MCF 10A (cell line): ENCODE measurements at regions not wholly inside any gene's neighbourhood (a gene's known extent, or its start where the extent isn't known, plus 50 kb on each side); places are given as distances from the start of the nearest gene placed in this dataset.
"Not testable (repeated sequence)": the region's sequence is repeated elsewhere in the genome, so short reads cannot be mapped to it uniquely, and the experiment has no call there.

Source experiments
- BruUV-seq: library from RNA; stranded (reverse); fragments of 400-500 nt; replicated peaks from 2 replicates; lab custom pipeline; 2021; lab: Mats Ljungman, UMichigan
- CTCF ChIA-PET: fragments of 300-600 bp; sonication (Branson Sonifier 250); formaldehyde crosslinking; extraction: SDS; loops from one replicate; lab custom pipeline; 2021; ENCODE audit warnings: antibody characterized with exemption, inconsistent platforms; lab: Yijun Ruan, JAX
- POLR2A ChIA-PET: fragments of 300-600, 350-650 bp; sonication (Branson Sonifier 250); formaldehyde crosslinking; extraction: SDS; loops from one replicate; lab custom pipeline; 2020; ENCODE audit warnings: antibody characterized with exemption, inconsistent platforms; lab: Yijun Ruan, JAX
- DNase-seq: peaks from one replicate; pipeline ENCODE4 v3.0.0-alpha.2; 2018; ENCODE audit not compliant: unreplicated experiment
- H3K27ac Mint-ChIP-seq: one replicate; pipeline ENCODE4 v1.8.0; 2022; ENCODE audit warnings: mild to moderate bottlenecking, low read depth, mixed read lengths; ENCODE audit not compliant: unreplicated experiment
- H3K27me3 Mint-ChIP-seq: one replicate; pipeline ENCODE4 v1.8.0; 2022; ENCODE audit warnings: mixed read lengths; ENCODE audit not compliant: insufficient read depth, unreplicated experiment
- H3K36me3 Mint-ChIP-seq: one replicate; pipeline ENCODE4 v1.8.0; 2022; ENCODE audit warnings: mild to moderate bottlenecking, moderate library complexity, mixed read lengths; ENCODE audit not compliant: insufficient read depth, unreplicated experiment
- H3K4me1 Mint-ChIP-seq: one replicate; pipeline ENCODE4 v1.8.0; 2022; ENCODE audit warnings: mixed read lengths; ENCODE audit not compliant: insufficient read depth, unreplicated experiment
- H3K4me3 Mint-ChIP-seq: one replicate; pipeline ENCODE4 v1.8.0; 2022; ENCODE audit warnings: mild to moderate bottlenecking, moderate library complexity, mixed read lengths; ENCODE audit not compliant: unreplicated experiment
- H3K9me3 Mint-ChIP-seq: one replicate; pipeline ENCODE4 v1.8.0; 2022; ENCODE audit warnings: mixed read lengths; ENCODE audit not compliant: unreplicated experiment
- intact Hi-C: fragments of 100-400 bp; cut with micrococcal nuclease; formaldehyde crosslinking; loops from 2 replicates; pipeline ENCODE4 v1.14.1; 2022
- TF ChIP-seq, protein P1 (sequence below): fragments of 200-600 bp; IDR thresholded peaks from one replicate; pipeline ENCODE4 v1.8.0; 2022; ENCODE audit warnings: antibody characterized with exemption, mild to moderate bottlenecking; ENCODE audit not compliant: unreplicated experiment

DNA sequence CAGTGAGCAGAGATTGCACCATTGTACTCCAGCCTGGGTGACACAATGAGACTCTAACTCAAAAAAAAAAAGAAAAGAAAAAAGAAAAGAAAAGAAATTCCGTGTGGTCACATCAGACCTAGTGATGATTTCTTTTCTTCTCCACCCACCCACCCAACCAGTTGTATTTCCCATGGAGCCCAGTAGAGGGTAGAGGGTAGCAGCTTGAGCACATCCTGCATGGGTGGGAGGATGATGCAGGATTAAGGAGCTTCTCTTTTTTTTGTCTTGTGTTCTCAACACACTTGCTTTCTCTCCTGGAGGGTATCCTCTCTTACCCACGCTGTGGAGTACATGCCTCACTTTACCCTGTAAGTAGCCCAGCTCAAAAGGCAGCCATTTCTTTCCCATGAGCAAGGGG is 118.6 kb upstream of the CARD11 start:
- BruUV-seq, result no TSS peak
- no peak for DNase-seq
- Mint-ChIP-seq H3K4me3 (no peak overlapping the region), H3K36me3 (no peaks in the 10 kb centered on the region), H3K9me3 (no peaks in the 10 kb centered on the region), H3K4me1 (peaks cover 5% of the 10 kb centered on the region), H3K27ac (no peak overlapping the region), H3K27me3 (no peaks in the 10 kb centered on the region)
- TF ChIP-seq, protein P1, sequence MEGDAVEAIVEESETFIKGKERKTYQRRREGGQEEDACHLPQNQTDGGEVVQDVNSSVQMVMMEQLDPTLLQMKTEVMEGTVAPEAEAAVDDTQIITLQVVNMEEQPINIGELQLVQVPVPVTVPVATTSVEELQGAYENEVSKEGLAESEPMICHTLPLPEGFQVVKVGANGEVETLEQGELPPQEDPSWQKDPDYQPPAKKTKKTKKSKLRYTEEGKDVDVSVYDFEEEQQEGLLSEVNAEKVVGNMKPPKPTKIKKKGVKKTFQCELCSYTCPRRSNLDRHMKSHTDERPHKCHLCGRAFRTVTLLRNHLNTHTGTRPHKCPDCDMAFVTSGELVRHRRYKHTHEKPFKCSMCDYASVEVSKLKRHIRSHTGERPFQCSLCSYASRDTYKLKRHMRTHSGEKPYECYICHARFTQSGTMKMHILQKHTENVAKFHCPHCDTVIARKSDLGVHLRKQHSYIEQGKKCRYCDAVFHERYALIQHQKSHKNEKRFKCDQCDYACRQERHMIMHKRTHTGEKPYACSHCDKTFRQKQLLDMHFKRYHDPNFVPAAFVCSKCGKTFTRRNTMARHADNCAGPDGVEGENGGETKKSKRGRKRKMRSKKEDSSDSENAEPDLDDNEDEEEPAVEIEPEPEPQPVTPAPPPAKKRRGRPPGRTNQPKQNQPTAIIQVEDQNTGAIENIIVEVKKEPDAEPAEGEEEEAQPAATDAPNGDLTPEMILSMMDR, result no peak
- intact Hi-C loops, result no loop called here
- ChIA-PET CTCF (interaction anchor here (0.6 kb wide), 1 partner anchor 57 kb away, joined by 3 read pairs; no protein-coding TSS in a partner anchor), POLR2A (no interaction called here)

DNA sequence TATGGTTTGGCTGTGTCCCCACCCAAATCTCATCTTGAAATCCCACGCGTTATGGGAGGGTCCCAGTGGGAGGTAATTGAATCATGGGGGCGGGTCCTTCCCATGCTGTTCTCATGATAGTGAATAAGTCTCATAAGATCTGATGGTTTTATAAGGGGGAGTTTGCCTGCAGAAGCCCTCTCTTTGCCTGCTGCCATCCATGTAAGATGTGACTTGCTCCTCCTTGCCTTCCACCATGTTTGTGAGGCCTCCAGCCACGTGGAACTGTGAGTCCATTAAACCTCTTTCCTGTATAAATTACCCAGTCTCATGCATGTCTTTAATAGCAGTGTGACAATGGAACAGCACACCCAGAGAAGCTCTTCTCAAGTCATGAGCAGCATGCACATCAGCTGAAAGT is 119.1 kb upstream of the CARD11 start:
- H3K27ac Mint-ChIP-seq, H3K27me3 Mint-ChIP-seq, BruUV-seq, H3K4me3 Mint-ChIP-seq, DNase-seq, intact Hi-C loops, H3K9me3 Mint-ChIP-seq, H3K36me3 Mint-ChIP-seq, POLR2A ChIA-PET, H3K4me1 Mint-ChIP-seq: not testable (repeated sequence)
- CTCF ChIA-PET, result interaction anchor here (1.2 kb wide), 1 partner anchor 9 kb away, joined by 3 read pairs; no protein-coding TSS in a partner anchor

DNA sequence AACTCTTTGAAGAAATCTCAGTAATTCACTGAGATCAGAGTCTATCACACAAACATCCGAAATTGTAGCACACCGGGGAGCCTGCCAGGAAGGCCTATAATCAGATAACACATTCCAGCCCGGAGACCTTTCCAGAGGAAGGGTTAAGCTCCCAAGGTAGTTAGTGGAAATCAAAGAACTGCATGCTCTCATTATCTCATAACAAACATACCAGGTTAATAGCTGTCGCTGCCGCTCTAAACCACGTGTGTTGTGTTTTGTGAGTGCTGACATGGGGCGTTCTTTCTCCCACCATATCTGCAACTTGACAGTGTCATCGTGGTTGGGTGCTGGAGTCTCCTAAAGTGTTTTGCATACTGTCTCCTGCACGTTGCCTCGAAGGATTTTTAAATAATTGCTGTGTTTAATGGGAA is 120.7 kb upstream of the CARD11 start:
- TF ChIP-seq, protein P1, result no peak
- Mint-ChIP-seq H3K9me3 (no peaks in the 10 kb centered on the region), H3K4me3 (no peak overlapping the region), H3K4me1 (peaks cover 10% of the 10 kb centered on the region), H3K36me3 (no peaks in the 10 kb centered on the region), H3K27ac (no peak overlapping the region), H3K27me3 (peaks cover 12% of the 10 kb centered on the region)
- intact Hi-C loops, result no loop called here
- no TSS peak for BruUV-seq
- no peak for DNase-seq
- ChIA-PET POLR2A (no interaction called here), CTCF (interaction anchor here (0.6 kb wide), 1 partner anchor 99 kb away, joined by 3 read pairs; no protein-coding TSS in a partner anchor)

DNA sequence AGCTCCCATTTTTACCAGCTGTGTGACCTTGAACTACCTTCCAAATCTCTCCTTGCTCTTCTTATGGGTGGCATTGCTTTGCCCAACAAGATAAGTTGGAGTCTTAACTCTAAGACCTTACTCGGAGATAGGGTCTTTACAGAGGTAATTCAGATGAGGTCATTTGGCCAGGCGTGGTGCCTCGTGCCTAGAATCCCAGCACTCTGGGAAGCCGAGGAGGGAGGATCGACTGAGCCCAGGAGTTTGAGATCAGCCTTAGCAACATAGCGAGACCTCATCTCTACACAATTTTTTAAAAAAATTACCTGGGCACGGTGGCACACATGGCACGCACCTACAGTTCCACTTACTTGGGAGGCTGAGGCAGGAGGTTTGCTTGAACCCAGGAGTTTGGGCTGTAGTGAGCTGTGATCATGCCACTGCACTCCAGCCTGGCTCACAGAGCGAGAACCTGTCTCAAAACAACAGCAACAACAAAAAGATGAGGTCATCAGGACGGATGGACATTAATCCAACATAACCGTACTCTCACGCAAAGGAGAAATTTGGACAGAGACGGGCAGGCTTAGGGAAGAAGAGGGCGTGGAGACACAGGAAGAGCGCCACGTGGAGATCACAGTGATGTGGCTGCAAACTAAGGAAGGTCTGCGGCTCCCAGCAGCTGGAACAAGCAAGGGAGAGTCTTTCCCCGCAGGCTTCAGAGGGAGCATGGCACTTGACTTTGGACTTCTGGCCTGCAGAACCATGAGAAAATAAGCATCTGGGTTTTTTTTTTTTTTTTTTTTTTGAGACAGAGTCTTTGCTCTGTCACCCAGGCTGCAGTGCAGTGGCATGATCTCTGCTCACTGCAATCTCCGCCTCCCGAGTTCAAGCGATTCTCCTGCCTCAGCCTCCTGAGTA is 122.3 kb upstream of the CARD11 start:
- TF ChIP-seq, protein P1, result no peak
- Mint-ChIP-seq H3K27me3 (peaks cover 15% of the 10 kb centered on the region), H3K9me3 (no peaks in the 10 kb centered on the region), H3K4me1 (peaks cover 10% of the 10 kb centered on the region), H3K27ac (no peak overlapping the region), H3K4me3 (no peak overlapping the region), H3K36me3 (no peaks in the 10 kb centered on the region)
- POLR2A ChIA-PET, result no interaction called here
- no peak for DNase-seq
- BruUV-seq, result no TSS peak
- CTCF ChIA-PET, result no interaction called here
- intact Hi-C loops, result no loop called here
